OCI-LY7 (cell line): ENCODE measurements at regions not wholly inside any gene's neighbourhood (a gene's known extent, or its start where the extent isn't known, plus 50 kb on each side); places are given as distances from the start of the nearest gene placed in this dataset.

ENCODE experiments used
- BruUV-seq: library from RNA; stranded (reverse); fragments of 400-500 nt; replicated peaks from 2 replicates; lab custom pipeline; 2021; lab: Mats Ljungman, UMichigan
- CTCF ChIA-PET: fragments of 300-600 bp; sonication (Branson Sonifier 250); formaldehyde crosslinking; loops from one replicate; lab custom pipeline; 2022; ENCODE audit warnings: antibody characterized with exemption; ENCODE audit not compliant: unreplicated experiment; lab: Charles Lee
- POLR2A ChIA-PET: fragments of 300-600 bp; sonication (Branson Sonifier 250); formaldehyde crosslinking; loops from one replicate; lab custom pipeline; 2022; ENCODE audit warnings: antibody characterized with exemption; lab: Charles Lee
- DNase-seq: peaks from one replicate; pipeline ENCODE4 v3.0.0-alpha.2; 2015; ENCODE audit warnings: low spot score
- H2AFZ ChIP-seq: fragments of 200-600 bp; sonication (generic), shearing (Covaris generic); 2 replicates; pipeline ENCODE4 v1.6.1; 2014; ENCODE audit warnings: mild to moderate bottlenecking, antibody characterized with exemption, low read length, moderate library complexity
- H3K27ac ChIP-seq: fragments of 200-600 bp; sonication (generic); 2 replicates; pipeline ENCODE4 v1.5.1; 2014; ENCODE audit warnings: mixed run types, low read depth, mild to moderate bottlenecking, moderate library complexity, low read length, inconsistent platforms; ENCODE audit not compliant: poor library complexity, severe bottlenecking
- H3K36me3 ChIP-seq: fragments of 200-600 bp; sonication (generic); 2 replicates; pipeline ENCODE4 v1.6.1; 2014; ENCODE audit warnings: mild to moderate bottlenecking, antibody characterized with exemption, low read length, moderate library complexity, mixed read lengths; ENCODE audit not compliant: insufficient read depth
- H3K4me1 ChIP-seq: fragments of 200-600 bp; sonication (generic); 2 replicates; pipeline ENCODE4 v1.5.1; 2014; ENCODE audit warnings: mild to moderate bottlenecking, low read length; ENCODE audit not compliant: insufficient read depth, poor library complexity, severe bottlenecking
- H3K4me2 ChIP-seq: fragments of 200-600 bp; sonication (generic); 2 replicates; pipeline ENCODE4 v1.6.1; 2014; ENCODE audit warnings: mild to moderate bottlenecking, low read length
- H3K4me3 ChIP-seq: fragments of 200-600 bp; sonication (generic); 2 replicates; pipeline ENCODE4 v1.5.1; 2014; ENCODE audit warnings: mild to moderate bottlenecking, low read depth, low read length; ENCODE audit not compliant: poor library complexity, severe bottlenecking
- H3K79me2 ChIP-seq: fragments of 200-600 bp; sonication (generic); 2 replicates; pipeline ENCODE4 v1.6.1; 2016; ENCODE audit warnings: low read depth, mild to moderate bottlenecking, low read length, moderate library complexity, mixed read lengths; ENCODE audit not compliant: insufficient read depth
- H3K9me2 ChIP-seq: fragments of 200-600 bp; sonication (generic); 2 replicates; pipeline ENCODE4 v1.6.1; 2016; ENCODE audit warnings: mild to moderate bottlenecking, low read length, mixed read lengths; ENCODE audit not compliant: insufficient read depth
- H3K9me3 ChIP-seq: fragments of 200-600 bp; sonication (generic); 2 replicates; pipeline ENCODE4 v1.6.1; 2014; ENCODE audit warnings: mild to moderate bottlenecking, mixed run types, low read length, mixed read lengths
- H4K20me1 ChIP-seq: fragments of 200-600 bp; sonication (generic); 2 replicates; pipeline ENCODE4 v1.6.1; 2014; ENCODE audit warnings: mild to moderate bottlenecking, antibody characterized with exemption, low read length, moderate library complexity, mixed read lengths; ENCODE audit not compliant: insufficient read depth
- EZH2phosphoT487 ChIP-seq: fragments of 200-600 bp; sonication (generic); IDR thresholded peaks from 2 replicates; pipeline ENCODE4 v1.6.1; 2018; ENCODE audit warnings: low read depth, borderline replicate concordance, mild to moderate bottlenecking, mixed run types, antibody characterized with exemption, low read length, moderate library complexity, mixed read lengths
- intact Hi-C: fragments of 100-400 bp; cut with micrococcal nuclease; formaldehyde crosslinking; loops from one replicate; pipeline ENCODE4 v1.10.0; 2022; ENCODE audit not compliant: unreplicated experiment
- TF ChIP-seq, protein P1 (sequence below): fragments of 200-600 bp; sonication (generic); conservative IDR thresholded peaks from 2 replicates; pipeline ENCODE4 v1.5.1; 2014; ENCODE audit warnings: mild to moderate bottlenecking, antibody characterized with exemption, low read length, moderate library complexity, mixed read lengths

DNA sequence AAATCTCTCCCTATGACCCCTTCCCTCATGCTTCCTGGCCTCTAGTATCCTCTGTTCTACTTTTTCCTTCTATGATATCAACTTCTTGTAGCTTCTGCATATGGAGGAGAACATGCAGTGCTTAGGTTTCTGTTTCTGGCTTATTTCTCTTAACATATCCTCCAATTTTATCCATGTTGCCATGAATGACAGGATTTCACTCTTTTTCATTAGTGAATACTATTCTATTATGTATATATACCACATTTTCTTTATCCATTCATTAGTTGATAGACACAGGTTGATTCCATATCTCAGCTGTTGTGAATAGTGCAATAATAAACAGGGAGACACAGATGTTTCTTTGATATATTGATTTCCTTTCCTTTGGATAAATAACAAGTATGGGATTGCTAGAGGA lies 123.3 kb upstream of the SESN3 start:
- Histone ChIP-seq H3K4me3 (no peak overlapping the region), H3K9me2 (no peaks in the 10 kb centered on the region), H3K27ac (no peak overlapping the region), H3K4me2 (no peak overlapping the region), H3K79me2 (no peaks in the 10 kb centered on the region), H3K4me1 (no peaks in the 10 kb centered on the region), H2AFZ (no peak overlapping the region), H3K9me3 (no peaks in the 10 kb centered on the region), H4K20me1 (no peaks in the 10 kb centered on the region), H3K36me3 (no peaks in the 10 kb centered on the region)
- ChIA-PET CTCF (no interaction called here), POLR2A (interaction anchor here (0.7 to 1.9 kb wide), 2 partner anchors 16 to 216 kb away, joined by 3 to 5 read pairs; no protein-coding TSS in a partner anchor)
- no peak for TF ChIP-seq EZH2phosphoT487
- TF ChIP-seq, protein P1, sequence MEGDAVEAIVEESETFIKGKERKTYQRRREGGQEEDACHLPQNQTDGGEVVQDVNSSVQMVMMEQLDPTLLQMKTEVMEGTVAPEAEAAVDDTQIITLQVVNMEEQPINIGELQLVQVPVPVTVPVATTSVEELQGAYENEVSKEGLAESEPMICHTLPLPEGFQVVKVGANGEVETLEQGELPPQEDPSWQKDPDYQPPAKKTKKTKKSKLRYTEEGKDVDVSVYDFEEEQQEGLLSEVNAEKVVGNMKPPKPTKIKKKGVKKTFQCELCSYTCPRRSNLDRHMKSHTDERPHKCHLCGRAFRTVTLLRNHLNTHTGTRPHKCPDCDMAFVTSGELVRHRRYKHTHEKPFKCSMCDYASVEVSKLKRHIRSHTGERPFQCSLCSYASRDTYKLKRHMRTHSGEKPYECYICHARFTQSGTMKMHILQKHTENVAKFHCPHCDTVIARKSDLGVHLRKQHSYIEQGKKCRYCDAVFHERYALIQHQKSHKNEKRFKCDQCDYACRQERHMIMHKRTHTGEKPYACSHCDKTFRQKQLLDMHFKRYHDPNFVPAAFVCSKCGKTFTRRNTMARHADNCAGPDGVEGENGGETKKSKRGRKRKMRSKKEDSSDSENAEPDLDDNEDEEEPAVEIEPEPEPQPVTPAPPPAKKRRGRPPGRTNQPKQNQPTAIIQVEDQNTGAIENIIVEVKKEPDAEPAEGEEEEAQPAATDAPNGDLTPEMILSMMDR = no peak
- DNase-seq = no peak
- intact Hi-C loops = no loop called here
- BruUV-seq = no TSS peak

DNA sequence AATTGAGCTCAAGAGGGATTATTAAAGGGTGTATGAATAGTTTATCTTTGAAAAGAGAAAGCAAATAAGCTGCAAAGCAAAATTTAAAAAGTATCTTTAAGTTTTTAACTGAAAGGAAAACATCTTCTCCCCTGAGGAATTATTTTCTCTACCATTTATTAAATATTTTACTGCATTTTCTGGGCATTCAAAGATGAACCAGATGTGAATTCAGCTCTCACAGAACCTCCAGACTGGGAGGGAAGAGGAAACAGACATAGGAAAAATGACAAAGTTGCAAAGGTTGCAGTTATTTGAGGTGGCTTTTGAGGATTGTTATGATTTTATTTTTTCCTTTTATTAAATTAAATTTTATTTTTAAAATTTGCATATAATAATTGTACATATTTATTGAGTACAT lies 122.7 kb upstream of the SESN3 start:
- TF ChIP-seq, protein P1 = no peak
- no peak for TF ChIP-seq EZH2phosphoT487
- Histone ChIP-seq H3K36me3 (no peaks in the 10 kb centered on the region), H4K20me1 (no peaks in the 10 kb centered on the region), H3K9me3 (no peaks in the 10 kb centered on the region), H3K4me1 (no peaks in the 10 kb centered on the region), H3K9me2 (no peaks in the 10 kb centered on the region), H3K79me2 (no peaks in the 10 kb centered on the region), H3K4me3 (no peak overlapping the region), H3K27ac (no peak overlapping the region), H3K4me2 (no peak overlapping the region), H2AFZ (no peak overlapping the region)
- intact Hi-C loops = no loop called here
- DNase-seq = no peak
- no TSS peak for BruUV-seq
- ChIA-PET CTCF (no interaction called here), POLR2A (interaction anchor here (0.7 to 1.9 kb wide), 4 partner anchors 15 to 216 kb away, joined by 3 to 5 read pairs (median 3); no protein-coding TSS in a partner anchor)

DNA sequence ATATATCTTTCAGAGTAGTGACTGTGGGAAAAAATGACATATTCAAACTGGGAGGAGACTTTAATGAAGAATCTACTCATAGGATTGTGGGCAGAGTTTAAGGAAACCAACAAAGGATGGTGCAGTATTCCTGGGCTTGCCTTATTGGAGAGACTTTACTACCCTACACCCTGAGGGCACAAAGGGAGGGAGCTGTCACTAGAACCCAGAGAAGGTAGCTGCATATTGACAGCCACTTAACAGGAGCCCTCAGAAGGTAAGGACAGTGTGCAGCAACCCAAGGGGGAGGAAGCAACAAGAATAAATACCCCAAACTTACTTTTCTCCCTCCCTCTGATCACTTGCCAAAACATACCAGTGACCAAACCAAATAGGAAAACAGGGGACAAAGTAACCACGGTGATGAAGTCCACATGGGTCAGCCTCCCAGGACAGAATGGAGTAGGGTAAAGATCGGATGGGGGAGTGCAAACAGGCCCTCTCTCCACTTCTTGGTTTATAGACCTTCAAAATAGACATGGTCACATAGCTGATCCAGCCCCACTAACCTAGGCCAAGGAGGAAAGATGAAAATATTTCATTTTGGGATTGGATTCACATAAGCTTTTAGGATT lies 121.8 kb upstream of the SESN3 start:
- POLR2A ChIA-PET = interaction anchor here (0.7 to 1.9 kb wide), 3 partner anchors 14 to 20 kb away, joined by 3 to 5 read pairs (median 3); no protein-coding TSS in a partner anchor
- BruUV-seq = no TSS peak

More for the DNA sequence above, 121.8 kb upstream of the SESN3 start:
- Histone ChIP-seq H4K20me1 (no peaks in the 10 kb centered on the region), H3K9me3 (no peaks in the 10 kb centered on the region), H3K4me1 (no peaks in the 10 kb centered on the region), H3K36me3 (no peaks in the 10 kb centered on the region), H3K4me3 (no peak overlapping the region), H2AFZ (no peak overlapping the region), H3K4me2 (no peak overlapping the region), H3K9me2 (no peaks in the 10 kb centered on the region), H3K79me2 (no peaks in the 10 kb centered on the region), H3K27ac (no peak overlapping the region)
- TF ChIP-seq EZH2phosphoT487 = no peak
- TF ChIP-seq, protein P1 = no peak
- intact Hi-C loops = no loop called here
- no peak for DNase-seq
- CTCF ChIA-PET = no interaction called here
